GM21737 (cell line): ENCODE measurements at regions not wholly inside any gene's neighbourhood (a gene's known extent, or its start where the extent isn't known, plus 50 kb on each side); places are given as distances from the start of the nearest gene placed in this dataset.

Source experiments
- ATAC-seq: cut with Tn5 transposase; IDR thresholded peaks from one replicate; pipeline ENCODE4 v1.9.1; 2021; ENCODE audit warnings: mild to moderate bottlenecking, moderate library complexity; ENCODE audit not compliant: unreplicated experiment

DNA sequence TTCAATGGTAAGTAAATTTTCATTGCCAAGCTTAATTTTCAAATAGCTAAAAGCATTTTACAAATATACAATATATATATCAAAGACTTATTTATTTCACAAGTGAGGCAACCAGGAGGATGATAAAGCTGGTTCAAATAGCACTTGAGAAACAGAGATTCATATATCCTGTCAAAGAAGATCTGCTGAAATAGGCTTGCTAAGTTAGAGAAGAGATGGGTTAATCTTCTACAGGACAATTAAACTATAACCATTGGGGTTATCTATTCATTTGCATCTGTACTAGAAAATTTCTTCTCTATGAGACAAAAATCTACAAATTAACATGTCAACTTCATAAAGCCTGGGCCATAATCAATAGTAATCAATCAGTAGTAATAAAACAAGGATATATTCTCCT, 637.7 kb upstream of the UBE2E2 start:
- no peak for ATAC-seq

DNA sequence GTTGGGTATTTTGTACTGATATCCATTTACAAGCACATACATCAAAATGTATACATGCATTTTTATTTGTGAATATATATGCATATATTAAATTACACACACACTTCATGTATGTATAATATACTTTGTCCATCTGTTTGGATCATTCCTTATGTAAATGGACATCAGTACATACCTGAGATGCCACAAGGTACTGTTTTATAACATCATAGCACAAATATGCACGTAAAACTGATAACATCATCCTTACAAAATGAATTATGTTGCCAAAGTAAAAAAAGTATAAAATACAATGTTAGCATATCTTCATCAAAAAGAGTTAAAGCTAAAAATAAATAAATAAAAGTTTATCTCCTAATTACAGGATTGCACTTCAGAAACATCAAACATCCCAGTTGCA, 634.8 kb upstream of the UBE2E2 start:
- no peak for ATAC-seq

DNA sequence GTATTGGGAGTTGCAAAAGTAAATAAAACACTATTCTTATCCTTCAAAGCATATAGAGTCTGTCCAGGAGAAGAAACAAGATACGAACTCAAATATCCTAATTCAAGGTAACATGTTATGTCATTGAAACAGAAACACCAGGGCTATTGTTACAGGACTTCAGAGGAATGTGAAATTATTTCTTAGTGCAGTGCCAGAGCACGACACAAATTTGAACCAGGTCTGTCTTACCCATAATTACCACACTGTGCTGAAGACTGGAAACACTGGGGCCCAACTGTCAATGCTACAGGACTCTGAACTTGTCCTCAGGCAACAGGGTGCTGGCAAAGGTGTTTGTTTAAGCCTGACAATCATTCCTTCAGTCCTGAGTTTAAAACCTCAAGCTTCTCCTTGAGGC, 633.6 kb upstream of the UBE2E2 start:
- no peak for ATAC-seq

DNA sequence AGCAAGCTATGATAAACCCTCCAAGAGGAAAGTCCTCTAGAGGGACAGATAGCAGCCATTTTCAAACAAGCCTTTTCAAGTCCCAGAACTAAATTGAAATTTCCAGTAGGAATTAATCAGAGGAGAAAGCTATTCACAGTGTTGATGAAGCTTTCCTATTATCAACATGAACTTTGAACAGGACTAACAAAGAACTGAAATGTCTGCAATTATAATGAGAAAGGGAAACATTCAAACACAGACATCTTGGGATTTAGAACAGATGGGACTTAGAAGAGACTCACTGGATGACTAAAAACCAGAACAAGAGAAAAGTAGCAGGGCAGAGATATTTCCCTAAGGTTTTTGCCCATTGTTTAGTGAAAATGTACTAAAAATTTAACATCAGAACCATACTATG, 622.1 kb upstream of the UBE2E2 start:
- ATAC-seq, result no peak

DNA sequence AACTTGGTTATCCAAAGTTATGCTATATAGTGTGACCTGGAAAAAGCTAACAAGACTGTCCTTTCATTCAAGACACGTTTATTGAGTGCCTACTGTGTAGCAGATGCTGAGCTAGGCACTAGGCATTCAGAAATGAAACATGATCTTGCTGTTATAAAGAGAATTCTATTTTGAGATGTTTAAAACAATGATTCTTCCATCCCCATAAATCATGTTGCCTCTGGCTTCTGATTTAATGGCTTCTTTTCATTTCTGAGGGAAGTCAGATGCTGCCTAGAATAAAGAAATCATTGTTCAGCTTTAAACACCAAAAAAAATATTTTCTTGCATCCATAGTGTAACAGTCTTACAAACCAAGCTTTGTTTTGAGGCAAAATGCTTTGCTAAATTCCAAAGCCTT, 620.9 kb upstream of the UBE2E2 start:
- no peak for ATAC-seq

DNA sequence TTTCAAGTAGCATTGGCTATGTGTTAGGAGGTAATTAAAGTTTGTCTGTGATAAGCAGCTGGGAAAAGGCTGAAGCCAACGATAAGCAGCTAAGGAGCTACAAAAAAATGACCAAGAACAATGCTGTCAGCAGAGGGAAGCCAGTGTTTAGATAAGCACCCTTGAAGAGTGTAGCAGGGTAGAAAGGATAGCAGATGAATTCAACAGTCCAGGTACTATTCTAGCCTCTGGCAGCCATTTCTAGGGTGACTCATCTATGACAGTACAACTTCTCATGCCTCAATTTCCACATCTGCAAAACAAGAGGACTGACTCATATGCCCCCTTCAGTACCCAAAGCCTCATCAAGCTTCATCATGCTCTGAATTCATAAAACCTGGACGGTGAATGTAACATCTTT, 617.6 kb upstream of the UBE2E2 start:
- ATAC-seq, result no peak

DNA sequence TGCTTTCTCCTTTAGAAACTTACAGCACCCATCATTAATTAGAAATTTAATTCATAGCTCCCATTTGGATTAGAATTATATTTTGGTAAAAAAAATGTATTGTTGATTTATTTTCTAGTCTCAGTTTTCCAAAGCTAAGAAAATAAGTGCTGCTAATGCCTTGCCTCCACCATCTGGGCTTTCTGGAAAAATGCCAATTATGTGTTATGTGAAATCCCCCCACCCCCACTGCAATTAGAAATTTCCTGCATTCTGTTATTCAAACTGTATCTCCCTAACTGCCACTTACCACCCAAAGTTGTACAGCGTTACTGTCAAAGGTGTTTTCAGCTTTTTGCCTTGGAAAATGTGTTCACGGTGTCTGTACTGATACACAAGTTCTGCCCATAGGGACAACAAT, 617.2 kb upstream of the UBE2E2 start:
- no peak for ATAC-seq

DNA sequence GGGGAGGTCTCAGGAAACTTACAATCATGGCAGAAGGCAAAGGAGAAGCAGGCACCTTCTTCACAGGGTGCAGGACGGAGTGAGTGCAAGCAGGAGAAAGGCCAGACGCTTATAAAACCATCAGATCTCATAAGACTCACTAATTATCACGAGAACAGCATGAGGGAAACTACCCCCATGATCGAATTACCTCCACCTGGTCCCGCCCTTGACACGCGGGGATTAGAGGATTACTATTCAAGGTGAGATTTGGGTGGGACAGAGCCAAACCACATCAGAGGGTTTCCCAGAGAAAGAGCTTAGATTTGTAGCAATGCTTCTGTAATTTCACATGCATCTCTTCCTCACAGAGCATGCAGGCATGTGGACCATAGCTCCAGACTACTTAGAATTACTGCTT, 615.7 kb upstream of the UBE2E2 start:
- ATAC-seq, result no peak

DNA sequence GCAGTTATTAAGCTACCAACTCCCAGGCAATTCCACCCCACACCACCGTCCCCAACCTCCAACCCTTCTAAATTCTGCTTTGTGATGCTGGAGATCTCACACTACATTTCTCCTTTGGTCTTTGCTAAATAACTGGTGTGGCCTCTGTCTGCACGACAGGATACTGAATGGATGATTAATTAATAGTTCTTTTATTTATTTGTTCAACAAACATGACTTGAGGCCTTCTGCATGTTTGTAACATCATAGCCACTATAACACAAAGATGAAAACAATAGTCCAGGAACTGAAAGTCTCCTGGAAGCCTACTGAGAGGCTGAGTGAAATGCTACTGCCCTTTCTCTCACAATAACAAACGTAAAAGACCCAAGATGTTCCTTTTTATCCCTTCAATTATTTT, 609.5 kb upstream of the UBE2E2 start:
- ATAC-seq, result no peak

DNA sequence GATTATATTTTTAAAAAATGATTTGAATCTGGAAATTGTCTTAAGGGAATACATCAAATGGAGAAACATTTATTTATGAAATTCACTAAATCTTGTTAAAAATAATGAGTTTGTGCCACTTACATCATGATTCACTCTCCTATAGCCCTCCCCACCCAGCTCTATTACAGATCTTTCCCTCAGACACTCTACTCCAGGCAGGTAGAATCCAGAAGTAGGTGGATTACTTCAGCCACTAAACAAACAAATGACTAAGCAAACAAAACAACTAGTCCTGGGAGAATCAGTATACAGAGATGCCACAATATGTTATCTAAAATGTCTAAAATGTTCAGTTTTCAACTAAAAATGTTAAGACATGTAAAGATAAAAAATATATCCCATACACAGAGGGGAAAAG, 608.1 kb upstream of the UBE2E2 start:
- ATAC-seq, result no peak

DNA sequence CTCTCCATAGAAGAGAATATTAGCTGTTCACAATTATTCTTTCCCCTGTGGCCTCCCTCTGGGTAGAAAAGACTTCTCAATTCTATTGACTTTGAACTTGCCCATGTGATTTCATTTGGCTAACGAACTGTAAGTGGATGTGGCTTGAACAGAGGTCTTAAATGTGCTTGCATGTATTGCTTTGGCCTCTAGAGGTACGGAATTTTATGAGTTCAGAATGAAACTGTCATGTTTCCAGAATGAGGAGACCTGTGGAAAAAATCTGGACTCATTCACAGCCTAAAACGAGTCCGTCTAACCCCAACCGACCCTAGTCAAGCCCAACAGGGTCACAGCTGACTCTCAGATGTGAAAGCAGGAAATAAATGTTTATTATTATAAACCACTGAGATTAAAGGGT, 596.7 kb upstream of the UBE2E2 start:
- no peak for ATAC-seq

DNA sequence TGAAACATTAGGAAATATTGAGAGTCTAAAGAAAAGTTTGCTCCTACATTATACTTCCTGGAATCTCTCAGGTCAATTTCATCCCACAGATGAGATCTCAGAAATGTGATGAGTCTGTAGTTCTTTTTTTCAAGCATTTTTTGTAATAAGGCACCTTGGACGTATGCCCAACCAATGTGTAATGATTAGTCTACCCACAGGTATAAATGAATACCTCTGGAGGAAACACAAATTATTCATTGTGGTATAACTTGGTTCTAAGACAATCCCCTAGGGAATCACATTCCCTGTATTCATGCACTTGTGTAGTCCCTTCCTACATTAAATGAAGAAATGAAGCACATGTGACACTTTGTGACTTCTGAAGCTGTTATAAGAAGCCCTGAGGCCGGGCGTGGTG, 596.2 kb upstream of the UBE2E2 start:
- ATAC-seq, result no peak

DNA sequence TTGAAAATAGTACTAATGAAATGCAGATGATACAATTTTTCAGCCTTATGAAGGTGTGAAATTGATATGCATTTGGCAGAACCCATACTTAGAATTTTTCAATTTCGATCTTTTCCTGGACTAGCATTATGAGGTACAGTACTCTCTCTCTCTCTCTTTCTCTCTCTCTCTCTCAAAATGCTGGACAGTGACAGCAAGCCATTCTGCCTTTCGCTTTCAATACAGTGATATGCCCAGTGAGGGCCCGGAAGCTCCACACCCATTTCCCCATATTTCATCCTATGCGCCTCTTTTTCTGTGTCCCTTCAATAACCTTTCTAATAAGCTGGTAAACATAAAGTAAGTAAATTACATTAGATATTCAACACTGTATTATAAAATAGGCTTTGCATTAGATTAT, 595.0 kb upstream of the UBE2E2 start:
- ATAC-seq, result no peak

DNA sequence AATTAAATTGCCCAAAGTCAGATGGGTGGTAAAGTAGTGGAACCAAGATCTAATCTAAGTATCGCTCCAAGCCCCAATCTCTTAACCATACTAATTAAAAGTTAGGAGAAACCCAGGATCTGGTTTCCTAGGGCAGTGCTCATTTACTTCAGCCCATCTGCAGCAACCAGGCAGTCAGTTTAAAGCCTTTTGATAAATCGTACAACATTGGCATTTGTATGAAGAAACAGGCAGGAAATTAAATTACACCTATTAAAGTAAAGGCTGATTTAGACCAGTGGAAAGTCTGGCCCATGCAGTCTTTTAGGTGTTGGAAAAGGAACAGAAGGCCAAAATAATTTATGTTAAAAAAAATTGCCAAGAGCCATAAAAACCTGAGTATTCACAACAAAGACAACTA, 594.4 kb upstream of the UBE2E2 start:
- no peak for ATAC-seq

DNA sequence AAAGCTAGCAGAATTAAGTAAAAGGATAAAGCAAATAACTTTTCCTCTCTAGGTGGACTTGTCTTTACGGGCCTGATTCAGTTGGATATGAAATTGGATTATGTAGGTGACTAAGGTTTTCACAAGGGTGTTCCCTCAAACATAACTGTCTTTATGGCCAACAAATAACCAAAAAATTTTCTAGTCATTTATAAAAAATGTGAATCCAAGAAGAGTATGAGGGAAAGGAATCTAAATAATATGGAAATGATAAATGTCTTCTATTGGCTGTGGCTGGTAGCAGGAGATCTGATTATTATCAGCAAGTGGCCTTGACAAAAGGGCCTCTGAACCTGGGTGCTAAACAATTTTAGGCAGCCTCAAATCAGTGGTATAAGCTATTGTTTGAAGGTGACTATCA, 594.0 kb upstream of the UBE2E2 start:
- no peak for ATAC-seq

DNA sequence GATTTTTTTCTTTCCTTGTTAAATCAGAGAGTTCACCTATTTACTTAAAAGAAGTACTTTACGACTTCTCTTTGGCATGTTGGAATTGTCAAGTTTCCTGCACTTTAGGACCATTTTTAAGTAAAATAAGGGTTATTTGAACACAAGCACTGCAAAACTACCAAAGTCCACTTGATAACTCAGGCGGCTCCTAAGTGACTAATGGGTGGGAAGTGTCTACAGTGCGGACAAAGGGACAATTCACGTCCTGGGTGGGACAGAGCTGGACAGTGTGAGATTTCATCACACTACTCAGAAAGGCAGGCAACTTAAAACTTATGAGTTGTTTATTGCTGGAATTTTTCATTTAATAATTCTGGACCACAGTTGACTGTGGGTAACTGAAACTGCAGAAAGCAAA, 590.2 kb upstream of the UBE2E2 start:
- no peak for ATAC-seq

DNA sequence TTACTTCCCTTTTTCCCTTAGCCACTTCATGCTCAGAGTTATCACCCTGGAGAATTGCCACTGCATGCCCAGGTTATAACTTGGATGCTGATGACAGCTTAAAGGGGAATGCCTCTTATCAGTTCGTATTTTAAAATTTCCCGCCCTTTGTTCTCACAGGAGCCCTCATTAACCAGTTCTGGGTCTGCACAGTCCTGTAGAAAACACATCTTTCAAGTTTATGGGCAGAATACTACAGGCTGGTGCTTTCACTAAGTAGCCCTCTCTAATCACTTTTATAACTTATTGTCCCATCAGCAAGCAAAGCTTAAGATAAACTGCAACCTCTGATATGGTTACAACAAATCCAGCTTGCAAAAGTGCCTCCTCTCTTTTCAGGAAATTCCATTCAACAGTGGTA, 587.3 kb upstream of the UBE2E2 start:
- ATAC-seq, result no peak

DNA sequence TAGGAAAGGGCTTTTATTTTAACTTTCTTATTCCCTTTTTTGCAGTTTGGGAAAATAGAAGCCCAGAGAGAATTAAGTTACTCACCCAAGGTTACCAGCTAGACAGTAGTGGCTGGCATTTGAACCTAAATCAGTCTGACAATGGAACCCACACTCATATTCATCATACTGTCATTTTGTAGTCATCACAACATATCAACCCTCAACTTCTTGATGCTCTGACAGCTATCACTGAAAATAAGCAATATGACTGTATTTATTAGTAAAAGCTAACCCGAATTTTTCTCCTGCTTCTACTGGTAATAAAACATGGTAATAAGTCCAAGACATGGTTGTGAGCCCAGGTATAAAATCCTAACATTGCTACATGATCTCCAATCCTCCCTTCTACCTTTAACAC, 585.8 kb upstream of the UBE2E2 start:
- ATAC-seq, result no peak

DNA sequence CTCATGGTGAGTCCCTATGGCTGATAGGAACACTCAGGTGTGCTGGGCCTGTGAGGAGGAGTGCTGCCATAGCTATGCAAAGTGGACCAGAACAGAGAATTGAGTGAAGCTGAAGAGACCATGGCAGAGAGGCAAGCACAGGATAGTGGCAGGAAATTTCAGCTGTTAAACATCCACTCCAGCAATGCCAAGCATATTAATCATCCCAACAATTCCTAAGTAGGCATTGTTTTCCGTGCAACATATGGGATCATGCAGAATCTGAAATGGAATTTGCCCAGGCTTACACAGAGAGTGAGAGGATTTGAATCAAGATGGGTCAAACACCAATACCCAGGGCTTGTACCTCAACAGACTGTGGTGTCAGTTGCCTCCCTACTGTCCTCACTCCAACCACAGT, 582.6 kb upstream of the UBE2E2 start:
- ATAC-seq, result no peak

DNA sequence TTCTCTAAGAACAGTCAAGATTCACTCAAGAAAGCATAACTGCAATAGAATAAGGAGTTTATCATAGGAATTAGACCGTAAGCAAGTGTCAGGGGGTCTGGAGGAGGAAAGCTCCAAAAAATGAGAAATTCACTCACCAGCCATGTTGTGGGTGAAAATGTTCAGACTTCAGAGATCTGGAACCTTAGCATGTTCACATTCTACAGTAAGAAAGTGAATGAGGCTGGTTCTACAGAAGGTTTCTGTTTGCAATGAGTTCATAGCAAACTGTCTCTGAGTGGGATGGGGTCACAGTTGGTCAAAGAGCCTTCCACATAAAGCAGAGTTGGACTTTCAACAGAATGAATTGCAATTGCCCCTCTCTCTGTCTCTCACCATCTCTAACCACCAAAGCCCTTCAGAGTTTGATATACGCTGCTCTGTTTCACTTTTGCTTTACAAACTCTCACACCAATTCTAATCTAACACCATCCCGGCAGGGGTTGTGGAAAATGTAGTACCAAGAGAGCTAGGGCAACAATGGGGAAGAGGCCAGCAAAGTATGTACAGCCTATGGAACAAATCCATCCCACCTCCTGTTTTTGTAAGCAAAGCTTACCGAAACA, 581.8 kb upstream of the UBE2E2 start:
- ATAC-seq, result no peak

DNA sequence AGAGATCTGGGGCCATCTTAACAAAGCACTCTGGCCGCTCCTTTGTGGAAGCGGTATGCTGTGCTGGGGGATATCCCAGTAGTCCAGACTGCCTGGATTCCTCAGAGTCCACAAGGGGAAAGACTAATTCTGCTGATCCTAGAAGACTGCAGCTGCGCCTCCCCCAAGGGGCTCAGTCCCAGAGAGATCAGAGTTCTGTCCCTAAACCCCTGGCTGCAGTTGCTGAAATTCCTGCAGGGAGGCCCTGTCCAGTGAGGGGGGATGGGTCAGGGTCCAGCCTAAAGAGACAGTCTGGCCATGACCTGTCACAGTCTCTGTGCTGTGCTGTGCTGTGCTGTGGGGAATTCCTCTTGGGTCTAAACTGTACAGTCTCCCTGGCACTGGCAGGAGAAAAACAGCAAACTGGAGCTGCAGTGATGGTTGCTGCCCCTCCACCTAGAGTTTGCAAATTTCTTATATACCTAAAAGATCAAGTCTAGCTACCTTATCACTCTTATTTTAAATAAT, 575.1 kb upstream of the UBE2E2 start:
- no peak for ATAC-seq

DNA sequence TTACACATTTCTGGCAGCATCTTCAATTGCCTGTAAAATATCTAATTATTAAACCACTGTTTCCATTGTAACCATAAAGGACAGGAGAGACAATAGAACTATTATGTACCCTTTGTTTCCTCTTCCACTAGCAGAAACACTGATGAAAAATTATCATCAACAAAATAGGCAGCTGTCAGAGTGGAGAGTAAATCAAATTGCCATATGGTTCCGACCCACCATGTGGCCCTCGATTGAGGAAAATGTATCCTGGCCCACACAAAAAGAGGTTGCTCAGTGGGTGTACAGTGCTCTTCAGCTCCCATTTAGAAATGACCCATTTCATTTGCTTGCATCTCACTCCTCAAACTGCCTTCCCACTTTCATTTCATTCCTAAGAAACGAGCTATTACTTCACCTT, 570.6 kb upstream of the UBE2E2 start:
- no peak for ATAC-seq

DNA sequence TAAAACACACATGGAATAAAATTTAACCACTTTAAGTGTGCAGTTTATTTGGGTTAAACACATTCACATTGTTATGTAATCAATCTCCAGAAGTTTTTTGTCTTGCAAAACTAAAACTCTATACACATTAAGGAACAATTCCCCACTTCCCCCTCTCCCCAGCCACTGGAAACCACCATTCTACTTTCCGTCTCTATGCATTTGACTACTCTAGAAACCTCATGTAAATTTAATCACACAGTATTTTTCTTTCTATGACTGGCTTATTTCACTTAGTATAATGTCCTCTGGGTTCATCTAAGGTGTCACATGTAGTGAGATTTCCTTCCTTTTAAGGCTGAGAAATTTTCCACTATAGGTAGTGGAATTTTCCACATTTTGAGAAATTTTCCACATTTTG, 568.7 kb upstream of the UBE2E2 start:
- ATAC-seq, result no peak
